ENCODE measurements at regions not wholly inside any gene's neighbourhood (a gene's known extent, or its start where the extent isn't known, plus 50 kb on each side); places are given as distances from the start of the nearest gene placed in this dataset.
"Not testable (repeated sequence)": the region's sequence is repeated elsewhere in the genome, so short reads cannot be mapped to it uniquely, and the experiment has no call there.

- H3K4me1 ChIP-seq; H3K27me3 ChIP-seq; H3K27ac ChIP-seq; DNase-seq; intact Hi-C loops (cut with DNase I); ATAC-seq; H3K36me3 ChIP-seq; H3K4me3 ChIP-seq: not testable (repeated sequence)
- WGBS, 2 donors: 93 to 98% methylated on average over 8 to 11 of the region's 21 CpGs
- H3K9me3 ChIP-seq: peaks cover 0 to 12% (median 0%) of the 10 kb centered on the region in 11 donors
Measured at GRCh38 chrX:149420566-149420965, 84.5 kb downstream of the IDS start.

GRCh38 chrX:149398027-149398426, 107.1 kb downstream of the IDS start:
- Histone ChIP-seq H3K36me3 (no peaks in the 10 kb centered on the region), H3K4me3 (no peak overlapping the region), H3K9me3 (peaks cover 0 to 6% (median 0%) of the 10 kb centered on the region in 11 donors), H3K27ac (no peak overlapping the region), H3K27me3 (no peaks in the 10 kb centered on the region), H3K4me1 (no peaks in the 10 kb centered on the region)
- TF ChIP-seq, protein P1, sequence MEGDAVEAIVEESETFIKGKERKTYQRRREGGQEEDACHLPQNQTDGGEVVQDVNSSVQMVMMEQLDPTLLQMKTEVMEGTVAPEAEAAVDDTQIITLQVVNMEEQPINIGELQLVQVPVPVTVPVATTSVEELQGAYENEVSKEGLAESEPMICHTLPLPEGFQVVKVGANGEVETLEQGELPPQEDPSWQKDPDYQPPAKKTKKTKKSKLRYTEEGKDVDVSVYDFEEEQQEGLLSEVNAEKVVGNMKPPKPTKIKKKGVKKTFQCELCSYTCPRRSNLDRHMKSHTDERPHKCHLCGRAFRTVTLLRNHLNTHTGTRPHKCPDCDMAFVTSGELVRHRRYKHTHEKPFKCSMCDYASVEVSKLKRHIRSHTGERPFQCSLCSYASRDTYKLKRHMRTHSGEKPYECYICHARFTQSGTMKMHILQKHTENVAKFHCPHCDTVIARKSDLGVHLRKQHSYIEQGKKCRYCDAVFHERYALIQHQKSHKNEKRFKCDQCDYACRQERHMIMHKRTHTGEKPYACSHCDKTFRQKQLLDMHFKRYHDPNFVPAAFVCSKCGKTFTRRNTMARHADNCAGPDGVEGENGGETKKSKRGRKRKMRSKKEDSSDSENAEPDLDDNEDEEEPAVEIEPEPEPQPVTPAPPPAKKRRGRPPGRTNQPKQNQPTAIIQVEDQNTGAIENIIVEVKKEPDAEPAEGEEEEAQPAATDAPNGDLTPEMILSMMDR (IDR thresholded peaks at IDR 0.05): no peak
- WGBS, 2 donors: 30 to 50% methylated on average over 2 of the region's 2 CpGs
- DNase-seq (no peak), ATAC-seq (no peak)
- intact Hi-C loops (cut with DNase I): no loop called here

- ATAC-seq (no peak), DNase-seq (no peak)
- TF ChIP-seq, protein P1 (IDR thresholded peaks at IDR 0.05): no peak
- H3K36me3 ChIP-seq: no peaks in the 10 kb centered on the region
- H3K27ac ChIP-seq: no peak overlapping the region
- H3K4me1 ChIP-seq: no peaks in the 10 kb centered on the region
- H3K27me3 ChIP-seq: no peaks in the 10 kb centered on the region
- H3K4me3 ChIP-seq: no peak overlapping the region
- H3K9me3 ChIP-seq: peaks cover 0 to 6% (median 0%) of the 10 kb centered on the region in 11 donors
- intact Hi-C loops (cut with DNase I): no loop called here
Measured at GRCh38 chrX:149392921-149393320, 112.2 kb downstream of the IDS start.

GRCh38 chrX:149383852-149384251, 121.3 kb downstream of the IDS start:
- H3K27ac ChIP-seq: no peak overlapping the region
- intact Hi-C loops (cut with DNase I): no loop called here
- ATAC-seq (no peak), DNase-seq (no peak)
- no peaks in the 10 kb centered on the region for H3K4me1 ChIP-seq
- peaks cover 0 to 5% (median 0%) of the 10 kb centered on the region in 7 donors for H3K27me3 ChIP-seq
- H3K4me3 ChIP-seq: no peak overlapping the region
- TF ChIP-seq, protein P1 (IDR thresholded peaks at IDR 0.05): no peak
- no peaks in the 10 kb centered on the region for H3K36me3 ChIP-seq
- peaks cover 0 to 18% (median 0%) of the 10 kb centered on the region in 11 donors for H3K9me3 ChIP-seq

DNA sequence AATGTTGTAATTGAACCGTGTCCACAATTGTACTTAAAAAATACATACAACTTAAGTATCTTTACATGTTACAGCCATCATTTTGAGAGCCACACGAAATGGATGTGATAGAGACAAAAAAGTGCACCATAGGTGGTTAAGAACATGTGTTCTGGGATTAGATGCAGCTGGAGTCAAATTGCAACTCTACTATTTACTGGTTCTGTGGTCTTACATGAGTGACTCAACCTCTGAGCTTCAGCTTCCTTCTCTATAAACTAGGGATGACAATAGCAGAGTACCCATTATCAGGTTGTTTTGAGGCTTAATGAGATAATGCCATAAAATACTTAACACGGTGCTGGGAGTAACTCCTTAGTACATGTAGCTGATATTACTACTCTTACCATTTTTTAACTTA, 130.4 kb downstream of the IDS start:
- Histone ChIP-seq H3K4me3 (no peak overlapping the region), H3K4me1 (no peaks in the 10 kb centered on the region), H3K9me3 (no peaks in the 10 kb centered on the region), H3K27me3 (peaks cover 0 to 5% (median 0%) of the 10 kb centered on the region in 7 donors), H3K27ac (no peak overlapping the region), H3K36me3 (no peaks in the 10 kb centered on the region)
- WGBS, 2 donors: 57 to 63% methylated on average over 3 of the region's 3 CpGs
- no peak for ATAC-seq
- intact Hi-C loops (cut with DNase I): no loop called here
- no peak for DNase-seq
- TF ChIP-seq, protein P1 (IDR thresholded peaks at IDR 0.05): no peak
